ENCODE measurements at regions not wholly inside any gene's neighbourhood (a gene's known extent, or its start where the extent isn't known, plus 50 kb on each side); places are given as distances from the start of the nearest gene placed in this dataset.
"Not testable (repeated sequence)": the region's sequence is repeated elsewhere in the genome, so short reads cannot be mapped to it uniquely, and the experiment has no call there.

- Mint-ChIP-seq H3K4me3 (no peak overlapping the region), H3K27ac (no peak overlapping the region), H3K27me3 (no peaks in the 10 kb centered on the region), H3K4me1 (no peaks in the 10 kb centered on the region), H3K9me3 (no peaks in the 10 kb centered on the region), H3K36me3 (ENCODE audit: low read depth) (no peaks in the 10 kb centered on the region)
- DNase-seq, result no peak
- ATAC-seq, result no peak
Observed at GRCh38 chr12:60693019-60693626, 1097.3 kb downstream of the SLC16A7 start.

DNA sequence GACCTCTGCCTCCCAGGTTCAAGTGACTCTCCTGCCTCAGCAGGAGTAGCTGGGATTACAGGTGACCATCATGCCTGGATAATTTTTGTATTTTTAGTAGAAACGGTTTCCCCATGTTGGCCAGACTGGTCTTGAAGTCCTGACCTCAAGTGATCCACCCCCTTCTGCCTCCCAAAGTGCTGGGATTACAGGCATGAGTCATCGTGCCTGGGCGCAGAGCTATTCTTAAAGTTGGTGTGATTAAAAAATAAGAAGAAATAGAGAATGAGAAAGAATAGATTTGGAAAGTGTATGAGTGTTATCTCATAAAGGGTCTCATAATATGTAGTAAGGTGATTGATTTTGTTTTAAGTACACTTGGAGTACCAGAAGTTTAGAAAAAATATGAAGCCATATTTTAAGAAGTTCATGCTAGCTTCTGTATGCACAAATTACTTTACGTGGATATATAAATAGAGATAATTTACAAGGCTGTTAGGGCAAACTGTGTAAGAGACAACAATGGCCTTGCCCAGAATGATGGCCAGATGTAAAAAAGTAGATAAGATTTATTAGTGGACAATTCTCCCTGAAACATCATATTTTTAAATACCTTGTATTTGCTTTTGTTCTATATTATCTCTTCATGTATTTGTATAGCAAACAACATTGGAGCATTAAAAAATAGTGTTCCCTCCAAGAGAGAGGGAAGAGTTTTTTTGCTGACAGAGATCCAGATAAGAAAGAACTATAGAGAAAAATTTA, 1108.5 kb downstream of the SLC16A7 start:
- no peak for DNase-seq
- Mint-ChIP-seq H3K9me3 (peaks cover 4% of the 10 kb centered on the region), H3K27me3 (no peaks in the 10 kb centered on the region), H3K4me1 (no peaks in the 10 kb centered on the region), H3K27ac (no peak overlapping the region), H3K36me3 (ENCODE audit: low read depth) (no peaks in the 10 kb centered on the region), H3K4me3 (no peak overlapping the region)
- no peak for ATAC-seq

- Mint-ChIP-seq H3K4me1 (no peaks in the 10 kb centered on the region), H3K27ac (no peak overlapping the region), H3K36me3 (ENCODE audit: low read depth) (no peaks in the 10 kb centered on the region), H3K4me3 (no peak overlapping the region), H3K27me3 (no peaks in the 10 kb centered on the region), H3K9me3 (peaks cover 9% of the 10 kb centered on the region)
- ATAC-seq (no peak), DNase-seq (no peak)
Observed at GRCh38 chr12:60710246-60710645, 1114.4 kb downstream of the SLC16A7 start.

GRCh38 chr12:60714141-60714900, 1118.5 kb downstream of the SLC16A7 start:
- no peak for ATAC-seq

DNA sequence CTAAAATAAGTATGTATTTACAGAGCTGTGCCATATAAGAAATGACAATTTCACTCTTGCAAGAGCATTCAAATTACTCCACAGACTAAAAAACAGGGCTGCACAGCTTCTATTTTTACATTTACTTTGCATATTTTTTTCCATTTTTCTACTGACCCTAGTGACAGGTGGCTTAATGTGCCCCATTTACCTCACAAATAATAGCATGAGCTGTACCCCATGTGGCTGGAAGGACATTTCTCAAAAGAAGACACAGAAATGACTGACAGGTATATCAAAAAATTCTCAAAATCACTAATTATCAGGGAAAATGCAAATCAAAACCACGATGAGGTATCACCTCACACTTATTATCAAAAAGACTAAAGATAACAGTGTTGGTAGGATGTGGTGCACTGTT, 1128.6 kb downstream of the SLC16A7 start:
- H3K4me1 Mint-ChIP-seq, result no peaks in the 10 kb centered on the region
- H3K4me3 Mint-ChIP-seq, result no peak overlapping the region
- H3K27ac Mint-ChIP-seq, result no peak overlapping the region
- no peaks in the 10 kb centered on the region for H3K36me3 Mint-ChIP-seq (ENCODE audit: low read depth)
- H3K27me3 Mint-ChIP-seq, result no peaks in the 10 kb centered on the region
- ATAC-seq (no peak), DNase-seq (no peak)
- peaks cover 5% of the 10 kb centered on the region for H3K9me3 Mint-ChIP-seq

More at GRCh38 chr12:60714141-60714900, 1118.5 kb downstream of the SLC16A7 start:
- no peak for DNase-seq
- no peaks in the 10 kb centered on the region for H3K36me3 Mint-ChIP-seq (ENCODE audit: low read depth)
- H3K9me3 Mint-ChIP-seq, result peaks cover 8% of the 10 kb centered on the region
- H3K4me3 Mint-ChIP-seq, result no peak overlapping the region
- H3K27ac Mint-ChIP-seq, result no peak overlapping the region
- no peaks in the 10 kb centered on the region for H3K4me1 Mint-ChIP-seq
- H3K27me3 Mint-ChIP-seq, result no peaks in the 10 kb centered on the region

DNA sequence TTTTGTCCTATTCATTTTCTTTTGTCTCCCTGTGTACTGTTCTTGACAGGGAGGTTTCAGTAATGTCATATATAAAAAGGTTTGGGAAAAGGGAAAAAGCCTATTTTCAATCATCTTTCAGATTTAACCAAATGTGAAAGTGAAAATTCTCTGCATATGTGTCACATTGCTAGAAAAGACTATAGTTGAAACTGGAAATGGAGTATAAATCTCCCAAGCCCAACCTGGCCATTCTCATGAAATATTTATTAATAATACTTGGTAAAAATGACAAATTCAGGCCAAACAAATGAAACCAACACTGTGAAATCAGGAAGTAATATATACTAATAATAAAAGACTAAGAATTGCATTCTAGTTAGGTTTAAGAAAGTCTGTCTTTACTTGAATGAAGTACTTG, 1129.2 kb downstream of the SLC16A7 start:
- ATAC-seq, result no peak
- H3K27ac Mint-ChIP-seq, result no peak overlapping the region
- H3K36me3 Mint-ChIP-seq (ENCODE audit: low read depth), result no peaks in the 10 kb centered on the region
- H3K9me3 Mint-ChIP-seq, result peaks cover 5% of the 10 kb centered on the region
- H3K27me3 Mint-ChIP-seq, result no peaks in the 10 kb centered on the region
- H3K4me3 Mint-ChIP-seq, result no peak overlapping the region
- no peak for DNase-seq
- no peaks in the 10 kb centered on the region for H3K4me1 Mint-ChIP-seq

- Mint-ChIP-seq H3K4me3 (no peak overlapping the region), H3K4me1 (no peaks in the 10 kb centered on the region), H3K27ac (no peak overlapping the region), H3K27me3 (no peaks in the 10 kb centered on the region), H3K9me3 (peaks cover 14% of the 10 kb centered on the region), H3K36me3 (ENCODE audit: low read depth) (no peaks in the 10 kb centered on the region)
- DNase-seq, result no peak
- ATAC-seq, result no peak
Observed at GRCh38 chr12:60752589-60752988, 1156.8 kb downstream of the SLC16A7 start.

GRCh38 chr12:60758224-60758623, 1162.4 kb downstream of the SLC16A7 start:
- ATAC-seq, result no peak
- H3K27me3 Mint-ChIP-seq, result no peaks in the 10 kb centered on the region
- peaks cover 12% of the 10 kb centered on the region for H3K9me3 Mint-ChIP-seq
- H3K4me3 Mint-ChIP-seq, result no peak overlapping the region
- H3K36me3 Mint-ChIP-seq (ENCODE audit: low read depth), result no peaks in the 10 kb centered on the region
- no peak for DNase-seq
- no peak overlapping the region for H3K27ac Mint-ChIP-seq
- no peaks in the 10 kb centered on the region for H3K4me1 Mint-ChIP-seq

- no peaks in the 10 kb centered on the region for H3K27me3 Mint-ChIP-seq
- ATAC-seq, result no peak
- H3K36me3 Mint-ChIP-seq (ENCODE audit: low read depth), result no peaks in the 10 kb centered on the region
- no peak overlapping the region for H3K27ac Mint-ChIP-seq
- H3K9me3 Mint-ChIP-seq, result peaks cover 9% of the 10 kb centered on the region
- no peaks in the 10 kb centered on the region for H3K4me1 Mint-ChIP-seq
- no peak overlapping the region for H3K4me3 Mint-ChIP-seq
- DNase-seq, result no peak
Observed at GRCh38 chr12:60760965-60761364, 1165.1 kb downstream of the SLC16A7 start.

DNA sequence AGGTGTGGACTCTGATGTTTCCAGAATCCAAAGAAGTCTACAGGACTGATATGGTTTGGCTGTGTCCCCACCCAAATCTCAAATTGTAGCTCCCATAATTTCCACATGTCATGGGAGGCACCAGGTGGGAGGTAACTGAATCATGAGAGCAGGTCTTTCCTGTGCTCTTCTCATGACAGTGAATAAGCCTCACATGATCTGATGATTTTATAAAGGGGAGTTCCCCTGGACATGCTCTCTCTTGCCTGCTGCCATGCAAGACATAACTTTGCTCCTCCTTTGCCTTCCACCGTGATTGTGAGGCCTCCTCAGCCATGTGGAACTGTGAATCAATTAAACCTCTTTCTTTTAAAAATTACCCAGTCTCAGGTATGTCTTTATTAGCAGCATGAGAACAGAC, 1205.3 kb downstream of the SLC16A7 start:
- not testable (repeated sequence) for ATAC-seq; H3K9me3 Mint-ChIP-seq; H3K27ac Mint-ChIP-seq; H3K4me3 Mint-ChIP-seq; H3K27me3 Mint-ChIP-seq; H3K4me1 Mint-ChIP-seq; DNase-seq; H3K36me3 Mint-ChIP-seq (ENCODE audit: low read depth)

- H3K27me3 Mint-ChIP-seq, result no peaks in the 10 kb centered on the region
- no peaks in the 10 kb centered on the region for H3K4me1 Mint-ChIP-seq
- H3K27ac Mint-ChIP-seq, result no peak overlapping the region
- no peaks in the 10 kb centered on the region for H3K36me3 Mint-ChIP-seq (ENCODE audit: low read depth)
- DNase-seq, result no peak
- no peak overlapping the region for H3K4me3 Mint-ChIP-seq
- no peak for ATAC-seq
- H3K9me3 Mint-ChIP-seq, result peaks cover 8% of the 10 kb centered on the region
Observed at GRCh38 chr12:60803147-60803546, 1207.3 kb downstream of the SLC16A7 start.

GRCh38 chr12:60805364-60805763, 1209.5 kb downstream of the SLC16A7 start:
- H3K4me1 Mint-ChIP-seq, result no peaks in the 10 kb centered on the region
- no peak overlapping the region for H3K4me3 Mint-ChIP-seq
- ATAC-seq (no peak), DNase-seq (no peak)
- H3K9me3 Mint-ChIP-seq, result peaks cover 8% of the 10 kb centered on the region
- no peaks in the 10 kb centered on the region for H3K27me3 Mint-ChIP-seq
- no peak overlapping the region for H3K27ac Mint-ChIP-seq
- no peaks in the 10 kb centered on the region for H3K36me3 Mint-ChIP-seq (ENCODE audit: low read depth)

GRCh38 chr12:60819794-60820193, 1224.0 kb downstream of the SLC16A7 start:
- no peak overlapping the region for H3K4me3 Mint-ChIP-seq
- H3K27me3 Mint-ChIP-seq, result no peaks in the 10 kb centered on the region
- DNase-seq, result no peak
- ATAC-seq, result no peak
- H3K36me3 Mint-ChIP-seq (ENCODE audit: low read depth), result no peaks in the 10 kb centered on the region
- no peaks in the 10 kb centered on the region for H3K4me1 Mint-ChIP-seq
- peaks cover 9% of the 10 kb centered on the region for H3K9me3 Mint-ChIP-seq
- no peak overlapping the region for H3K27ac Mint-ChIP-seq

DNA sequence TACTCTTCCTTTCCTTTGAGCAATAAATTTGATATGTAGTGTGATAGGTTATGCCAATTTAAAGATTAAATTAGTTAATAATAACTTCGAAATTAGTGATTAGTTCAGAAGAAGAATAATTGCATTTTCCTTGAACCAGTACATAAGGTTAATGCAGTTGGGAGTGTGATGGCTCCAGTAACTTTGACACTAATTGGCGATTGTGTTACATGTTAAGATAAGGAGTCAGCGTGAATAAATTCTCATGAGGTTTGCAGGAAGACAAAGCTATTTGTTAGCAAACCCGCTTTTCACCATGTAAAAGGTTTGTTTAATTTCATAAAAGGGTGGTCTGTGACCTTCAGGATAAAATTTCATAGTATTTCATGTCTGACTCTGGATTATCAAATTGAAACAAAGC, 1226.8 kb downstream of the SLC16A7 start:
- H3K4me1 Mint-ChIP-seq, result no peaks in the 10 kb centered on the region

GRCh38 chr12:60830381-60830780, 1234.6 kb downstream of the SLC16A7 start:
- Mint-ChIP-seq H3K27ac (no peak overlapping the region), H3K4me1 (no peaks in the 10 kb centered on the region), H3K27me3 (no peaks in the 10 kb centered on the region)

More for the DNA sequence above, 1226.8 kb downstream of the SLC16A7 start:
- Mint-ChIP-seq H3K27me3 (no peaks in the 10 kb centered on the region), H3K36me3 (ENCODE audit: low read depth) (no peaks in the 10 kb centered on the region), H3K9me3 (no peaks in the 10 kb centered on the region), H3K4me3 (no peak overlapping the region), H3K27ac (no peak overlapping the region)
- ATAC-seq (no peak), DNase-seq (no peak)

More at GRCh38 chr12:60830381-60830780, 1234.6 kb downstream of the SLC16A7 start:
- H3K4me3 Mint-ChIP-seq, result no peak overlapping the region
- H3K36me3 Mint-ChIP-seq (ENCODE audit: low read depth), result no peaks in the 10 kb centered on the region
- ATAC-seq, result no peak
- DNase-seq, result no peak
- peaks cover 9% of the 10 kb centered on the region for H3K9me3 Mint-ChIP-seq
